PFSK-1 (cell line): ENCODE measurements at regions not wholly inside any gene's neighbourhood (a gene's known extent, or its start where the extent isn't known, plus 50 kb on each side); places are given as distances from the start of the nearest gene placed in this dataset.

Experiments
- FOXP2 ChIP-seq: optimal IDR thresholded peaks from 2 replicates; pipeline ENCODE3; 2011; ENCODE audit warnings: borderline replicate concordance, control low read depth, inconsistent platforms; ENCODE audit not compliant: insufficient read depth; ENCODE audit errors: extremely low read length, extremely low read depth
- POLR2AphosphoS5 ChIP-seq: IDR thresholded peaks from 2 replicates; pipeline ENCODE4 v1.6.1; 2012; ENCODE audit warnings: low read depth, mild to moderate bottlenecking, control low read depth, low read length, moderate library complexity
- REST ChIP-seq, 2 experiments: IDR thresholded peaks; 2 replicates each; pipeline versions ENCODE4 v1.6.1 to v1.8.0; 2011 to 2012; ENCODE audit warnings: low read depth in 2 of 2, low read length in 2 of 2, control low read depth in 1 of 2, inconsistent platforms in 1 of 2, mild to moderate bottlenecking in 1 of 2, moderate library complexity in 1 of 2; ENCODE audit not compliant: insufficient read depth in 1 of 2
- SIN3A ChIP-seq: IDR thresholded peaks from 2 replicates; pipeline ENCODE4 v1.6.1; 2012; ENCODE audit warnings: mild to moderate bottlenecking, low read length, moderate library complexity, borderline replicate concordance; ENCODE audit not compliant: insufficient read depth
- TAF1 ChIP-seq: IDR thresholded peaks from 2 replicates; pipeline ENCODE4 v1.6.1; 2012; ENCODE audit warnings: low read length, control low read depth, borderline replicate concordance; ENCODE audit not compliant: insufficient read depth

GRCh38 chr2:128449226-128450061, 130.8 kb upstream of the HS6ST1 start:
- no peak for TF ChIP-seq POLR2AphosphoS5
- no peak for TF ChIP-seq REST (IDR thresholded peaks at IDR 0.05; ENCODE audit: insufficient read depth in 1 of 2, low read depth in 2 of 2, low read length in 2 of 2)
- TF ChIP-seq FOXP2 = no peak
- no peak for TF ChIP-seq SIN3A
- no peak for TF ChIP-seq TAF1

GRCh38 chr2:128450211-128451024, 131.8 kb upstream of the HS6ST1 start:
- TF ChIP-seq TAF1 = no peak

GRCh38 chr2:128451084-128452023, 132.7 kb upstream of the HS6ST1 start:
- no peak for TF ChIP-seq SIN3A

- TF ChIP-seq POLR2AphosphoS5 = no peak
- TF ChIP-seq FOXP2 = no peak
- no peak for TF ChIP-seq SIN3A
- TF ChIP-seq REST (IDR thresholded peaks at IDR 0.05; ENCODE audit: insufficient read depth in 1 of 2, low read depth in 2 of 2, low read length in 2 of 2) = no peak
- TF ChIP-seq TAF1 = no peak
These were observed 133.3 kb upstream of the HS6ST1 start for GRCh38 chr2:128452024-128452411.

- TF ChIP-seq REST (IDR thresholded peaks at IDR 0.05; ENCODE audit: insufficient read depth in 1 of 2, low read depth in 2 of 2, low read length in 2 of 2) = no peak
- no peak for TF ChIP-seq SIN3A
- no peak for TF ChIP-seq FOXP2
- TF ChIP-seq TAF1 = no peak
- TF ChIP-seq POLR2AphosphoS5 = no peak
These were observed 134.2 kb upstream of the HS6ST1 start for GRCh38 chr2:128452536-128453530.
